ENCODE measurements at regions not wholly inside any gene's neighbourhood (a gene's known extent, or its start where the extent isn't known, plus 50 kb on each side); places are given as distances from the start of the nearest gene placed in this dataset.

- no peak overlapping the region for H3K27ac Mint-ChIP-seq
- DNase-seq (no peak), ATAC-seq (ENCODE audit: low read depth) (no peak)
- H3K4me3 Mint-ChIP-seq: no peak overlapping the region
- Histone ChIP-seq H3K79me2 (ENCODE audit: control insufficient read depth, insufficient read depth, low read length) (no peaks in the 10 kb centered on the region), H3K27ac (ENCODE audit: low read length in 2 of 2) (no peak overlapping the region), H4K20me1 (ENCODE audit: control insufficient read depth, insufficient read depth, low read length, poor library complexity, severe bottlenecking) (no peaks in the 10 kb centered on the region), H3K4me1 (ENCODE audit: control insufficient read depth in 2 of 2, insufficient read depth in 2 of 2, low read length in 2 of 2) (no peaks in the 10 kb centered on the region), H3K4me3 (ENCODE audit: control extremely low read depth in 1 of 5, extremely low read depth in 1 of 5, insufficient read depth in 1 of 5, low read depth in 2 of 5, low read length in 4 of 5) (no peak overlapping the region), H3K27me3 (replicated peaks in 1 of 4; ENCODE audit: control extremely low read depth in 1 of 4, control insufficient read depth in 3 of 4, insufficient read depth in 4 of 4, low read length in 3 of 4) (peaks cover 0 to 4% (median 0%) of the 10 kb centered on the region in 4 experiments), H3K9ac (ENCODE audit: low read length) (no peak overlapping the region), H3K36me3 (replicated peaks in 1 of 2; ENCODE audit: control extremely low read depth in 1 of 2, control insufficient read depth in 1 of 2, extremely low read depth in 1 of 2, insufficient read depth in 2 of 2, low read length in 1 of 2) (no peaks in the 10 kb centered on the region), H3K4me2 (replicated peaks; ENCODE audit: low read depth, low read length, poor library complexity, severe bottlenecking) (no peak overlapping the region), H3K9me3 (ENCODE audit: control extremely low read depth in 1 of 3, control insufficient read depth in 2 of 3, insufficient read depth in 1 of 3, low read length in 2 of 3) (peaks cover 0 to 6% (median 0%) of the 10 kb centered on the region in 3 donors), H2AFZ (ENCODE audit: insufficient read depth, low read depth, low read length, poor library complexity, severe bottlenecking) (no peak overlapping the region)
- POLR2A ChIA-PET: no interaction called here
- H3K9me3 Mint-ChIP-seq (ENCODE audit: insufficient read depth): peaks cover 7% of the 10 kb centered on the region
- intact Hi-C loops (cut with micrococcal nuclease): no loop called here
- H3K4me1 Mint-ChIP-seq: no peaks in the 10 kb centered on the region
- no peak for TF ChIP-seq EZH2 (IDR thresholded peaks at IDR 0.05; ENCODE audit: borderline replicate concordance, insufficient read depth, low read depth, low read length, poor library complexity, severe bottlenecking)
- no peak for TF ChIP-seq CTCF (IDR thresholded peaks at IDR 0.05)
- H3K27me3 Mint-ChIP-seq: peaks cover 32% of the 10 kb centered on the region
- CTCF ChIA-PET: no interaction called here
- WGBS (ENCODE audit: insufficient coverage): 58% methylated on average over 2 of the region's 3 CpGs
These were observed 147.7 kb upstream of the GALNT15 start for GRCh38 chr3:16026753-16027152.

GRCh38 chr3:16028604-16029003 lies 145.9 kb upstream of the GALNT15 start:
- no peak overlapping the region for H3K27ac Mint-ChIP-seq
- H3K4me3 Mint-ChIP-seq: no peak overlapping the region
- ChIA-PET POLR2A (no interaction called here), CTCF (no interaction called here)
- H3K36me3 ChIP-seq (replicated peaks in 1 of 2; ENCODE audit: control extremely low read depth in 1 of 2, control insufficient read depth in 1 of 2, extremely low read depth in 1 of 2, insufficient read depth in 2 of 2, low read length in 1 of 2): no peaks in the 10 kb centered on the region
- no peak overlapping the region for H2AFZ ChIP-seq (ENCODE audit: insufficient read depth, low read depth, low read length, poor library complexity, severe bottlenecking)
- H3K27me3 ChIP-seq (replicated peaks in 1 of 4; ENCODE audit: control extremely low read depth in 1 of 4, control insufficient read depth in 3 of 4, insufficient read depth in 4 of 4, low read length in 3 of 4): peaks cover 0 to 4% (median 0%) of the 10 kb centered on the region in 4 experiments
- no peaks in the 10 kb centered on the region for H3K4me1 Mint-ChIP-seq
- H3K9me3 ChIP-seq (ENCODE audit: control extremely low read depth in 1 of 3, control insufficient read depth in 2 of 3, insufficient read depth in 1 of 3, low read length in 2 of 3): peaks cover 0 to 3% (median 0%) of the 10 kb centered on the region in 3 donors
- H3K4me3 ChIP-seq (ENCODE audit: control extremely low read depth in 1 of 5, extremely low read depth in 1 of 5, insufficient read depth in 1 of 5, low read depth in 2 of 5, low read length in 4 of 5): no peak overlapping the region
- ATAC-seq (ENCODE audit: low read depth) (no peak), DNase-seq (no peak)
- TF ChIP-seq EZH2 (IDR thresholded peaks at IDR 0.05; ENCODE audit: borderline replicate concordance, insufficient read depth, low read depth, low read length, poor library complexity, severe bottlenecking): no peak
- TF ChIP-seq CTCF (IDR thresholded peaks at IDR 0.05): no peak
- intact Hi-C loops (cut with micrococcal nuclease): no loop called here
- peaks cover 7% of the 10 kb centered on the region for H3K9me3 Mint-ChIP-seq (ENCODE audit: insufficient read depth)
- H3K79me2 ChIP-seq (ENCODE audit: control insufficient read depth, insufficient read depth, low read length): no peaks in the 10 kb centered on the region
- H3K9ac ChIP-seq (ENCODE audit: low read length): no peak overlapping the region
- no CpG with 5 or more reads among the region's 2 CpGs for WGBS (ENCODE audit: insufficient coverage)
- no peaks in the 10 kb centered on the region for H4K20me1 ChIP-seq (ENCODE audit: control insufficient read depth, insufficient read depth, low read length, poor library complexity, severe bottlenecking)
- H3K4me2 ChIP-seq (replicated peaks; ENCODE audit: low read depth, low read length, poor library complexity, severe bottlenecking): no peak overlapping the region
- H3K27me3 Mint-ChIP-seq: peaks cover 30% of the 10 kb centered on the region
- no peak overlapping the region for H3K27ac ChIP-seq (ENCODE audit: low read length in 2 of 2)
- no peaks in the 10 kb centered on the region for H3K4me1 ChIP-seq (ENCODE audit: control insufficient read depth in 2 of 2, insufficient read depth in 2 of 2, low read length in 2 of 2)
